ENCODE measurements at regions not wholly inside any gene's neighbourhood (a gene's known extent, or its start where the extent isn't known, plus 50 kb on each side); places are given as distances from the start of the nearest gene placed in this dataset.
"Not testable (repeated sequence)": the region's sequence is repeated elsewhere in the genome, so short reads cannot be mapped to it uniquely, and the experiment has no call there.

- Histone ChIP-seq H3K4me3 (ENCODE audit: low read depth, low read length) (no peak overlapping the region), H3K4me1 (ENCODE audit: control insufficient read depth, insufficient read depth, low read length, poor library complexity, severe bottlenecking) (peaks cover 7% of the 10 kb centered on the region), H3K27ac (ENCODE audit: insufficient read depth, low read length, poor library complexity, severe bottlenecking) (no peak overlapping the region), H3K27me3 (ENCODE audit: control insufficient read depth, insufficient read depth, low read length) (no peaks in the 10 kb centered on the region), H3K36me3 (ENCODE audit: control insufficient read depth, insufficient read depth, low read length) (peaks cover 34% of the 10 kb centered on the region), H3K9me3 (ENCODE audit: control insufficient read depth in 2 of 2, low read length in 2 of 2) (peaks cover 3 to 16% of the 10 kb centered on the region in 2 experiments)
- ATAC-seq (ENCODE audit: low read depth in 2 of 2), result no peak
- Mint-ChIP-seq H3K4me3 (no peak overlapping the region), H3K36me3 (peaks cover 45% of the 10 kb centered on the region), H3K27me3 (no peaks in the 10 kb centered on the region), H3K4me1 (peaks cover 9 to 29% (median 19%) of the 10 kb centered on the region in 4 donors), H3K9me3 (peaks cover 0 to 10% (median 2%) of the 10 kb centered on the region in 7 donors), H3K27ac (no peak overlapping the region)
- DNase-seq, result no peak
These were observed 94.6 kb downstream of the NCOR2 start for GRCh38 chr12:124472690-124473279.

DNA sequence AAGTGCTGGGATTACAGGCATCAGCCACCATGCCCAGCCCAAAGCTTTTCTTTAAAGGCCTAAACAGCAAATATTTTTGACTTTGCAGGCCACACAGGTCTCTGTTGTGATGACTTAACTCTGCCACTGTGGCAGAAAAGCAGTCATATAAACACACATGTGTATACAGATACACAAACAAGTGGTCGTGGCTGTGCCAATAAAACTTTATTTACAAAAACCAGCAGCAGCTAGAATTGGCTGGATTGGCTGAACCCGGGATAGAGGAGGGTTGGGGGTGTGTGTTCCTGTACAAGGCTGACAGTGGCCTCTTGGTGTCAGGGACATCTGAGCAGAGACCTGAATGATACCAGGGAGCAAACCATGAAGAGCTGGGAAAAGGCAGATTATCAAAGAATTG lies 95.6 kb downstream of the NCOR2 start:
- peaks cover 32% of the 10 kb centered on the region for H3K36me3 ChIP-seq (ENCODE audit: control insufficient read depth, insufficient read depth, low read length)
- H3K27me3 Mint-ChIP-seq, result no peaks in the 10 kb centered on the region
- no peak overlapping the region for H3K27ac ChIP-seq (ENCODE audit: insufficient read depth, low read length, poor library complexity, severe bottlenecking)
- peaks cover 9 to 29% (median 18%) of the 10 kb centered on the region in 4 donors for H3K4me1 Mint-ChIP-seq
- peaks cover 15% of the 10 kb centered on the region for H3K4me1 ChIP-seq (ENCODE audit: control insufficient read depth, insufficient read depth, low read length, poor library complexity, severe bottlenecking)
- peaks cover 0 to 10% (median 2%) of the 10 kb centered on the region in 7 donors for H3K9me3 Mint-ChIP-seq
- no peak for DNase-seq
- H3K27ac Mint-ChIP-seq, result no peak overlapping the region
- H3K36me3 Mint-ChIP-seq, result peaks cover 35% of the 10 kb centered on the region
- ATAC-seq (ENCODE audit: low read depth in 2 of 2), result no peak
- H3K27me3 ChIP-seq (ENCODE audit: control insufficient read depth, insufficient read depth, low read length), result no peaks in the 10 kb centered on the region
- H3K4me3 ChIP-seq (ENCODE audit: low read depth, low read length), result no peak overlapping the region
- H3K9me3 ChIP-seq (ENCODE audit: control insufficient read depth in 2 of 2, low read length in 2 of 2), result peaks cover 3 to 16% of the 10 kb centered on the region in 2 experiments
- H3K4me3 Mint-ChIP-seq, result no peak overlapping the region

DNA sequence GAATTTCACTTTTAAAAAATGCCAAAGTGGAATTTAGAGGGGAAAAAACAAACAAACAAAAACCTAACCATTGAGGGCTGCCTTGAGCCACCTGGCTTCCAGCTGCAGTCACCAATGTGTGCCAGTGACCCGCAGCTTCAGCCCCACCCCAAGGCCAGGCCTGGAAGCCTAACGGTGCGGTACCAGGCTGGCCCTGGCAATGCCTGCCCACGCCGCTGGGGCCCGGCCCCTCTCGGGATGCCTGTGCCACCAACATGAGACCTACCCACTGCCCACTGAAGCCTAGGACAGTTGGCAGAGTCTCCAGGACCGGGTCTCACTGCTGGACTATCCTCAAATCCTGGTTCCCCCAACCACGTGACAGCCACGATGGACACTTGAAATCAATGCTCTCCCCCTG lies 96.6 kb downstream of the NCOR2 start:
- peaks cover 29% of the 10 kb centered on the region for H3K36me3 Mint-ChIP-seq
- peaks cover 0 to 10% (median 2%) of the 10 kb centered on the region in 7 donors for H3K9me3 Mint-ChIP-seq
- peaks cover 29% of the 10 kb centered on the region for H3K36me3 ChIP-seq (ENCODE audit: control insufficient read depth, insufficient read depth, low read length)
- no peaks in the 10 kb centered on the region for H3K27me3 ChIP-seq (ENCODE audit: control insufficient read depth, insufficient read depth, low read length)
- H3K27me3 Mint-ChIP-seq, result no peaks in the 10 kb centered on the region
- H3K4me1 Mint-ChIP-seq, result peaks cover 9 to 37% (median 22%) of the 10 kb centered on the region in 4 donors
- DNase-seq (no peak), ATAC-seq (ENCODE audit: low read depth in 2 of 2) (no peak)
- peak overlapping the region in 2 of 4 donors; percentile 38 to 83 for H3K4me3 Mint-ChIP-seq
- no peak overlapping the region for H3K27ac ChIP-seq (ENCODE audit: insufficient read depth, low read length, poor library complexity, severe bottlenecking)
- peaks cover 3 to 16% of the 10 kb centered on the region in 2 experiments for H3K9me3 ChIP-seq (ENCODE audit: control insufficient read depth in 2 of 2, low read length in 2 of 2)
- peaks cover 25% of the 10 kb centered on the region for H3K4me1 ChIP-seq (ENCODE audit: control insufficient read depth, insufficient read depth, low read length, poor library complexity, severe bottlenecking)
- peak overlapping the region in 1 of 3 donors; percentile 79 for H3K27ac Mint-ChIP-seq
- H3K4me3 ChIP-seq (ENCODE audit: low read depth, low read length), result no peak overlapping the region

- H3K9me3 Mint-ChIP-seq, result peaks cover 0 to 10% (median 2%) of the 10 kb centered on the region in 7 donors
- H3K36me3 Mint-ChIP-seq, result peaks cover 29% of the 10 kb centered on the region
- H3K36me3 ChIP-seq (ENCODE audit: control insufficient read depth, insufficient read depth, low read length), result peaks cover 31% of the 10 kb centered on the region
- H3K4me3 Mint-ChIP-seq, result peak overlapping the region in 1 of 4 donors; percentile 33
- no peaks in the 10 kb centered on the region for H3K27me3 ChIP-seq (ENCODE audit: control insufficient read depth, insufficient read depth, low read length)
- DNase-seq, result no peak
- no peaks in the 10 kb centered on the region for H3K27me3 Mint-ChIP-seq
- peak overlapping the region in 1 of 3 donors; percentile 79 for H3K27ac Mint-ChIP-seq
- peak overlapping the region; percentile 61 for H3K27ac ChIP-seq (ENCODE audit: insufficient read depth, low read length, poor library complexity, severe bottlenecking)
- no peak for ATAC-seq (ENCODE audit: low read depth in 2 of 2)
- peaks cover 9 to 42% (median 25%) of the 10 kb centered on the region in 4 donors for H3K4me1 Mint-ChIP-seq
- peaks cover 3 to 16% of the 10 kb centered on the region in 2 experiments for H3K9me3 ChIP-seq (ENCODE audit: control insufficient read depth in 2 of 2, low read length in 2 of 2)
- no peak overlapping the region for H3K4me3 ChIP-seq (ENCODE audit: low read depth, low read length)
- H3K4me1 ChIP-seq (ENCODE audit: control insufficient read depth, insufficient read depth, low read length, poor library complexity, severe bottlenecking), result peaks cover 32% of the 10 kb centered on the region
These were observed 97.3 kb downstream of the NCOR2 start for GRCh38 chr12:124470139-124470538.

GRCh38 chr12:124469193-124469888 lies 98.1 kb downstream of the NCOR2 start:
- Mint-ChIP-seq H3K36me3 (peaks cover 33% of the 10 kb centered on the region), H3K27me3 (no peaks in the 10 kb centered on the region), H3K27ac (peak overlapping the region; percentile 29 to 79 (median 36)), H3K4me1 (peaks cover 13 to 50% (median 30%) of the 10 kb centered on the region in 4 donors), H3K9me3 (peaks cover 0 to 10% (median 2%) of the 10 kb centered on the region in 7 donors), H3K4me3 (peak overlapping the region; percentile 48 to 79 (median 64))
- Histone ChIP-seq H3K27me3 (ENCODE audit: control insufficient read depth, insufficient read depth, low read length) (no peaks in the 10 kb centered on the region), H3K4me1 (ENCODE audit: control insufficient read depth, insufficient read depth, low read length, poor library complexity, severe bottlenecking) (peaks cover 36% of the 10 kb centered on the region), H3K27ac (ENCODE audit: insufficient read depth, low read length, poor library complexity, severe bottlenecking) (peak overlapping the region; percentile 61), H3K4me3 (ENCODE audit: low read depth, low read length) (peak overlapping the region; percentile 26), H3K36me3 (ENCODE audit: control insufficient read depth, insufficient read depth, low read length) (peaks cover 32% of the 10 kb centered on the region), H3K9me3 (ENCODE audit: control insufficient read depth in 2 of 2, low read length in 2 of 2) (peaks cover 3 to 16% of the 10 kb centered on the region in 2 experiments)
- DNase-seq, result peak; percentile 20 to 49 (median 29)
- peak; percentile 6 to 15 for ATAC-seq (ENCODE audit: low read depth in 2 of 2)

DNA sequence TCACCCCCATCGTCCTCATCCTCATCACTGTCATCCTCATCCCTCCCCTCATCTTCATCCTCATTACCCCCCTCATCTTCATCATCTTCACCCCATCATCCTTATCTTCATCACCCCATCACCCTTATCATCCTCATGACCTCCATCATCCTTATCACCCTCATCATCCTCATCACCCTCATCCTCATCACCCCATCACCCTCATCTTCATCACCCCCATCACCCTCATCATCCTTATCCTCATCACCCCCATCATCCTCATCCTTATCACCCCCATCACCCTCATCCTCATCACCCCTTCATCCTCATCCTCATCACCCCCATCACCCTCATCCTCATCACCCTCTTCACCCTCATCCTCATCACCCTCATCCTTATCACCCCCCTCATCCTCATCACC lies 99.9 kb downstream of the NCOR2 start:
- DNase-seq; H3K27me3 Mint-ChIP-seq; H3K27me3 ChIP-seq (ENCODE audit: control insufficient read depth, insufficient read depth, low read length); ATAC-seq (ENCODE audit: low read depth in 2 of 2); H3K9me3 ChIP-seq (ENCODE audit: control insufficient read depth in 2 of 2, low read length in 2 of 2); H3K9me3 Mint-ChIP-seq; H3K27ac Mint-ChIP-seq; H3K4me3 ChIP-seq (ENCODE audit: low read depth, low read length): not testable (repeated sequence)
- peaks cover 16% of the 10 kb centered on the region for H3K36me3 ChIP-seq (ENCODE audit: control insufficient read depth, insufficient read depth, low read length)
- peaks cover 22 to 59% (median 36%) of the 10 kb centered on the region in 4 donors for H3K4me1 Mint-ChIP-seq
- H3K4me1 ChIP-seq (ENCODE audit: control insufficient read depth, insufficient read depth, low read length, poor library complexity, severe bottlenecking), result peaks cover 36% of the 10 kb centered on the region
- H3K27ac ChIP-seq (ENCODE audit: insufficient read depth, low read length, poor library complexity, severe bottlenecking), result peak overlapping the region; percentile 85
- H3K36me3 Mint-ChIP-seq, result peaks cover 27% of the 10 kb centered on the region
- peak overlapping the region in 1 of 4 donors; percentile 11 for H3K4me3 Mint-ChIP-seq

DNA sequence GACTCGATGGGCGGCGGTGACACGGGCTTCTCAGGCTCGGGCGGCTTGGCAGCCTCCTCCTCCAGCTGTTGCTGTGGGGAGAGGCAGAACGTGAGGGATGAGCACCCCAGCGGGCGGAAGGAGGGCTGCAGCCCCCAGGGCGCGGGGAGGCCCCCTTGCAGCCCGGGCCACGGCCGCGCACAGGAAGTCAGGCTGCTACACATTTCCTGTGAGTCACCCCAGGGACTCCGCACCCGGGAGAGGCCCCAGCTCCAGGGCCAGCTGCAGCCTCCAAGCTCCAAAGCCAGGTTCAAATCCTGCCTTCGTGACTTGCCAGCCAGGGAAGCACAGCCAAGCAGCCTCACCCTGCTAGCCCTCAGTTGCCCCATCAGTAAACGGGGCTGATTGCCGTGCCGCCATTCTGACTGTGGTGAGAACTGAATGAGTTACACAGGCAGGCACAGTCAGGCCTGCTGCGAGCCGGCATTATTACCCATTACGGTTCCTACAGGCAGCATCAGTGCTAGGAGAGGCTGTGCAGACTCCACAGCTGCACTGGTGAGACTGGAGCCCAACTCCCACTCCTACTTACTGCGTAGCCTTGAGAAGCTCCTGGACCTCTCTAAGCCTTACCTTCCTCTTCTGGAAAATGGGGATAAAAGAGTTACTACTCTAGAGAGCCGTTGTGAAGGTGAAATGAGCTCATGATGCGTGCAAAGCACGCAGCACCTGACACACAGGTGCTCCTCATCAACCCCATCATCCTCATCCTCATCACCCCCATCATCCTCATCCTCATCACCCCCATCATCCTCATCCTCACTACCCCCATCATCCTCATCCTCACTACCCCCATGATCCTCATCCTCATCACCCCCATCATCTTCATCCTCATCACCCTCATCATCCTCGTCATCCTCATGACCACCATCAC lies 100.9 kb downstream of the NCOR2 start:
- peaks cover 6% of the 10 kb centered on the region for H3K36me3 ChIP-seq (ENCODE audit: control insufficient read depth, insufficient read depth, low read length)
- peaks cover 28% of the 10 kb centered on the region for H3K36me3 Mint-ChIP-seq
- H3K4me1 Mint-ChIP-seq, result peaks cover 24 to 66% (median 39%) of the 10 kb centered on the region in 4 donors
- peaks cover 0 to 5% (median 1%) of the 10 kb centered on the region in 7 donors for H3K9me3 Mint-ChIP-seq
- H3K9me3 ChIP-seq (ENCODE audit: control insufficient read depth in 2 of 2, low read length in 2 of 2), result peaks cover 3 to 8% of the 10 kb centered on the region in 2 experiments
- H3K27ac Mint-ChIP-seq, result peak overlapping the region; percentile 89 to 92 (median 90)
- peak overlapping the region; percentile 75 for H3K4me3 ChIP-seq (ENCODE audit: low read depth, low read length)
- peak overlapping the region; percentile 73 to 87 (median 85) for H3K4me3 Mint-ChIP-seq
- H3K27me3 ChIP-seq (ENCODE audit: control insufficient read depth, insufficient read depth, low read length), result no peaks in the 10 kb centered on the region
- DNase-seq, result peak; percentile 80 to 94 (median 87)
- ATAC-seq (ENCODE audit: low read depth in 2 of 2), result peak; percentile 98
- H3K27ac ChIP-seq (ENCODE audit: insufficient read depth, low read length, poor library complexity, severe bottlenecking), result peak overlapping the region; percentile 85
- no peaks in the 10 kb centered on the region for H3K27me3 Mint-ChIP-seq
- peaks cover 39% of the 10 kb centered on the region for H3K4me1 ChIP-seq (ENCODE audit: control insufficient read depth, insufficient read depth, low read length, poor library complexity, severe bottlenecking)
